HCT116 (cell line): ENCODE measurements at regions not wholly inside any gene's neighbourhood (a gene's known extent, or its start where the extent isn't known, plus 50 kb on each side); places are given as distances from the start of the nearest gene placed in this dataset.

Experiments
- ATAC-seq: fragments of 200-7000 bp; cut with Tn5 transposase; 2 replicates; pipeline ENCODE4 v1.9.1; 2020; ENCODE audit warnings: mild to moderate bottlenecking, moderate library complexity
- BruUV-seq: library from RNA; stranded (reverse); fragments of 400-500 nt; replicated peaks from 2 replicates; lab custom pipeline; 2021; lab: Mats Ljungman, UMichigan
- CTCF ChIA-PET: fragments of 300-600 bp; sonication (Branson Sonifier 250); formaldehyde crosslinking; loops from one replicate; lab custom pipeline; 2021; ENCODE audit warnings: antibody characterized with exemption; lab: Charles Lee
- POLR2A ChIA-PET: fragments of 300-600, 350-600 bp; sonication (Branson Sonifier 250); formaldehyde crosslinking; loops from one replicate; lab custom pipeline; 2021; ENCODE audit warnings: antibody characterized with exemption; lab: Charles Lee
- RAD21 ChIA-PET, 2 experiments: fragments of 300-600 bp; sonication (Branson Sonifier 250); formaldehyde crosslinking; loops; one replicate each; lab custom pipeline; 2023; ENCODE audit warnings: low total read pairs in 2 of 2; ENCODE audit not compliant: uncharacterized antibody in 2 of 2, unreplicated experiment in 2 of 2, low non-redundant PET in 1 of 2; lab: Charles Lee
- DNase-seq: peaks from one replicate; pipeline ENCODE4 v3.0.0-alpha.2; 2010; ENCODE audit warnings: low read depth, low spot score
- H2AFZ ChIP-seq: fragments of 200-600 bp; shearing (Covaris generic), sonication (generic); 2 replicates; pipeline ENCODE4 v1.6.1; 2017; ENCODE audit warnings: low read depth, mixed run types, mixed read lengths, antibody characterized with exemption, low read length; ENCODE audit not compliant: poor library complexity, severe bottlenecking
- H3K27ac ChIP-seq: 2 replicates; pipeline ENCODE4 v1.5.1; 2012; ENCODE audit warnings: low read depth, low read length
- H3K27me3 ChIP-seq: fragments of 200-600 bp; sonication (generic); 2 replicates; pipeline ENCODE4 v1.6.1; 2016; ENCODE audit warnings: mixed run types, low read length, mixed read lengths; ENCODE audit not compliant: insufficient read depth
- H3K36me3 ChIP-seq, 2 experiments: fragments of 200-500 bp in 1 of 2; fragments of 200-600 bp in 1 of 2; sonication (Bioruptor generic) in 1 of 2; sonication (generic) in 1 of 2; 2 replicates each; pipeline versions ENCODE4 v1.5.1 to v1.6.1; 2014 to 2016; ENCODE audit warnings: low read length in 2 of 2, inconsistent platforms in 1 of 2, mixed read lengths in 1 of 2, mixed run types in 1 of 2; ENCODE audit not compliant: insufficient read depth in 2 of 2, control insufficient read depth in 1 of 2
- H3K4me1 ChIP-seq, 2 experiments: fragments of 200-600 bp in 1 of 2; sonication (generic) in 1 of 2; 2 replicates each; pipeline versions ENCODE4 v1.5.1 to v1.6.1; 2012 to 2017; ENCODE audit warnings: low read length in 2 of 2, inconsistent platforms in 1 of 2, mild to moderate bottlenecking in 1 of 2, mixed read lengths in 1 of 2, mixed run types in 1 of 2, moderate library complexity in 1 of 2; ENCODE audit not compliant: insufficient read depth in 2 of 2, control insufficient read depth in 1 of 2
- H3K4me2 ChIP-seq: fragments of 200-600 bp; sonication (generic); 2 replicates; pipeline ENCODE4 v1.6.1; 2017; ENCODE audit warnings: mixed run types, low read length, mixed read lengths
- H3K4me3 ChIP-seq, 2 experiments: fragments of 200-600 bp in 1 of 2; sonication (generic) in 1 of 2; replicated peaks in 1 of 2; 2 replicates each; pipeline ENCODE4 v1.5.1; 2011 to 2016; ENCODE audit warnings: low read length in 2 of 2, control low read depth in 1 of 2, low read depth in 1 of 2, mild to moderate bottlenecking in 1 of 2, mixed read lengths in 1 of 2, mixed run types in 1 of 2
- H3K79me2 ChIP-seq: fragments of 200-600 bp; sonication (generic); 2 replicates; pipeline ENCODE4 v1.6.1; 2017; ENCODE audit warnings: mild to moderate bottlenecking, mixed run types, low read length, moderate library complexity, mixed read lengths; ENCODE audit not compliant: insufficient read depth
- H3K9ac ChIP-seq: fragments of 200-600 bp; sonication (generic); 2 replicates; pipeline ENCODE4 v1.6.1; 2016; ENCODE audit warnings: low read length, mixed read lengths
- H3K9me2 ChIP-seq: fragments of 200-600 bp; sonication (generic), shearing (Covaris generic); 2 replicates; pipeline ENCODE4 v1.6.1; 2017; ENCODE audit warnings: mixed run types, mild to moderate bottlenecking, moderate library complexity; ENCODE audit not compliant: insufficient read depth
- H3K9me3 ChIP-seq, 2 experiments: fragments of 200-500 bp in 1 of 2; fragments of 200-600 bp in 1 of 2; sonication (Bioruptor generic) in 1 of 2; sonication (generic) in 1 of 2; 2 replicates each; pipeline ENCODE4 v1.6.1; 2014 to 2017; ENCODE audit warnings: low read length in 2 of 2, mixed read lengths in 2 of 2, inconsistent platforms in 1 of 2, low read depth in 1 of 2, mild to moderate bottlenecking in 1 of 2, mixed run types in 1 of 2, moderate library complexity in 1 of 2; ENCODE audit not compliant: control insufficient read depth in 1 of 2, insufficient read depth in 1 of 2
- H4K20me1 ChIP-seq: fragments of 200-600 bp; sonication (generic), shearing (Covaris generic); 2 replicates; pipeline ENCODE4 v1.6.1; 2017; ENCODE audit warnings: mixed run types, mild to moderate bottlenecking, moderate library complexity; ENCODE audit not compliant: insufficient read depth
- ATF3 ChIP-seq: IDR thresholded peaks from 2 replicates; pipeline ENCODE4 v1.6.1; 2012
- CBX3 ChIP-seq: IDR thresholded peaks from 2 replicates; pipeline ENCODE4 v1.6.1; 2012; ENCODE audit warnings: low read depth
- CTCF ChIP-seq, 3 experiments: fragments of 200-600 bp in 1 of 3; sonication (generic) in 1 of 3; IDR thresholded peaks in 2 of 3; conservative IDR thresholded peaks in 1 of 3; 2 replicates each; pipeline ENCODE4 v1.5.1; 2012 to 2017; ENCODE audit warnings: low read depth in 2 of 3, low read length in 2 of 3, antibody characterized with exemption in 1 of 3, borderline replicate concordance in 1 of 3, control low read depth in 1 of 3, mild to moderate bottlenecking in 1 of 3, mixed read lengths in 1 of 3, mixed run types in 1 of 3, moderate library complexity in 1 of 3; ENCODE audit not compliant: insufficient read depth in 1 of 3
- EGR1 ChIP-seq: IDR thresholded peaks from 2 replicates; pipeline ENCODE4 v1.6.1; 2012; ENCODE audit warnings: low read depth
- ELF1 ChIP-seq: IDR thresholded peaks from 2 replicates; pipeline ENCODE4 v1.6.1; 2012; ENCODE audit warnings: low read depth, borderline replicate concordance
- EZH2phosphoT487 ChIP-seq: fragments of 200-600 bp; IDR thresholded peaks from 2 replicates; pipeline ENCODE4 v1.6.1; 2018; ENCODE audit warnings: antibody characterized with exemption, borderline replicate concordance
- FOSL1 ChIP-seq: IDR thresholded peaks from 2 replicates; pipeline ENCODE4 v1.6.1; 2012; ENCODE audit warnings: low read depth
- POLR2AphosphoS5 ChIP-seq: IDR thresholded peaks from 2 replicates; pipeline ENCODE4 v1.6.1; 2011; ENCODE audit warnings: mild to moderate bottlenecking, low read depth, low read length, moderate library complexity
- SIN3A ChIP-seq: IDR thresholded peaks from 2 replicates; pipeline ENCODE4 v1.6.1; 2012; ENCODE audit warnings: low read depth
- SP1 ChIP-seq: IDR thresholded peaks from 2 replicates; pipeline ENCODE4 v1.6.1; 2012; ENCODE audit warnings: low read depth
- SRF ChIP-seq: IDR thresholded peaks from 2 replicates; pipeline ENCODE4 v1.6.1; 2012; ENCODE audit warnings: low read depth
- TCF7L2 ChIP-seq: IDR thresholded peaks from 2 replicates; pipeline ENCODE4 v1.7.0; 2011; ENCODE audit warnings: borderline replicate concordance, inconsistent platforms; ENCODE audit not compliant: insufficient read depth, insufficient read length; ENCODE audit errors: extremely low read depth
- YY1 ChIP-seq: IDR thresholded peaks from 2 replicates; pipeline ENCODE4 v1.6.1; 2011; ENCODE audit warnings: low read length, low read depth, moderate library complexity, mild to moderate bottlenecking; ENCODE audit not compliant: insufficient replicate concordance; ENCODE audit errors: extremely low read depth
- ZBTB33 ChIP-seq: IDR thresholded peaks from 2 replicates; pipeline ENCODE4 v1.6.1; 2011; ENCODE audit warnings: mild to moderate bottlenecking, low read length, moderate library complexity; ENCODE audit not compliant: insufficient replicate concordance; ENCODE audit errors: extremely low read depth
- ZFX ChIP-seq: fragments of 450-650 bp; IDR thresholded peaks from 2 replicates; pipeline ENCODE4 v1.6.1; 2017
- intact Hi-C: fragments of 100-400 bp; cut with micrococcal nuclease; formaldehyde crosslinking; loops from 2 replicates; pipeline ENCODE4 v1.10.0; 2022

- no peak for DNase-seq
- ChIA-PET POLR2A (no interaction called here), RAD21 (no interaction called here), CTCF (no interaction called here)
- no peaks in the 10 kb centered on the region for H3K4me1 ChIP-seq
- H3K79me2 ChIP-seq: no peaks in the 10 kb centered on the region
- H3K4me3 ChIP-seq: no peak overlapping the region
- H3K9me2 ChIP-seq: no peaks in the 10 kb centered on the region
- TF ChIP-seq TCF7L2 (no peak), CTCF (IDR thresholded peaks at IDR 0.05 in 2 of 3, conservative IDR thresholded peaks at IDR 0.05 in 1 of 3; ENCODE audit: borderline replicate concordance in 1 of 3, insufficient read depth in 1 of 3, low read depth in 2 of 3, low read length in 2 of 3) (no peak), ZBTB33 (no peak), ELF1 (no peak), FOSL1 (no peak), EGR1 (no peak), CBX3 (no peak), YY1 (no peak), SP1 (no peak), SIN3A (no peak), POLR2AphosphoS5 (no peak), ZFX (no peak), SRF (no peak), EZH2phosphoT487 (no peak), ATF3 (no peak)
- H3K36me3 ChIP-seq: no peaks in the 10 kb centered on the region
- H4K20me1 ChIP-seq: no peaks in the 10 kb centered on the region
- ATAC-seq: no peak
- H3K4me2 ChIP-seq: no peak overlapping the region
- H3K27me3 ChIP-seq: peaks cover 18% of the 10 kb centered on the region
- no TSS peak for BruUV-seq
- no peaks in the 10 kb centered on the region for H3K9me3 ChIP-seq
- H3K27ac ChIP-seq: no peak overlapping the region
- no peak overlapping the region for H3K9ac ChIP-seq
- no peak overlapping the region for H2AFZ ChIP-seq
- intact Hi-C loops: no loop called here
These were observed 224.3 kb upstream of the RASGRP1 start for GRCh38 chr15:38788918-38789317.
